ENCODE measurements at regions not wholly inside any gene's neighbourhood (a gene's known extent, or its start where the extent isn't known, plus 50 kb on each side); places are given as distances from the start of the nearest gene placed in this dataset.

DNA sequence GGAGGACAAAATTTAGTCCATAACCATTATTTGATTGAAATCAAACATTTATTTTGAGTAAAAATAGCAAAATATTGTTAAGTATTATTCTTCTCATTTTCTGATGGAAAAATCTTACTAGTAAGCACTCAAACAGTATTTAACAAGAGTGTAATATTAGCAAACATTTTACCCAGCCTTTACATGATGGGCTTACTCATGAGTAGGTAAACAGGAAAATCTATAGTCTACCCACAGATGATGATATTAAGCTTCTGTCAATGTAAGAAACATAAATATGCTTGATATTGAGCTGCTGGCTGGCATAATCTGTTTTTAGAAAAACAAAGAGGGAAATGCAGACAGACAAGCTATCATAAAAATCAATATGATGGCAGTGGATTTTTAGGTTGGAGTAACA lies 418.5 kb upstream of the COX7C start:
- Mint-ChIP-seq H3K36me3 (ENCODE audit: insufficient read depth in 1 of 3, low read depth in 3 of 3) (no peaks in the 10 kb centered on the region), H3K4me1 (no peaks in the 10 kb centered on the region), H3K27me3 (ENCODE audit: low read depth) (no peaks in the 10 kb centered on the region), H3K27ac (no peak overlapping the region), H3K9me3 (no peaks in the 10 kb centered on the region; a peak in 1 of 5 replicates), H3K4me3 (no peak overlapping the region)
- Histone ChIP-seq H3K27me3 (ENCODE audit: insufficient read depth, low read length) (no peaks in the 10 kb centered on the region), H4K91ac (ENCODE audit: insufficient read length, low read depth, low read length) (no peak overlapping the region), H3T11ph (ENCODE audit: low read length) (no peak overlapping the region), H3K56ac (ENCODE audit: insufficient read length, low read depth, low read length) (no peak overlapping the region), H3K4ac (ENCODE audit: low read depth, low read length) (no peak overlapping the region), H3K23ac (ENCODE audit: insufficient read length, low read depth, low read length) (no peak overlapping the region), H3K9ac (ENCODE audit: extremely low read depth, insufficient read length, low read length) (no peak overlapping the region), H3K14ac (ENCODE audit: insufficient read depth, low read length) (no peak overlapping the region), H3K4me1 (ENCODE audit: insufficient read depth, low read length) (no peaks in the 10 kb centered on the region), H2AK5ac (ENCODE audit: insufficient read length, low read length) (no peak overlapping the region), H2BK120ac (ENCODE audit: low read depth, low read length, poor library complexity, severe bottlenecking) (no peak overlapping the region), H3K79me2 (ENCODE audit: insufficient read depth, low read length) (no peaks in the 10 kb centered on the region), H4K5ac (ENCODE audit: insufficient read length, low read depth, low read length) (no peak overlapping the region), H4K8ac (replicated peaks; ENCODE audit: insufficient read length, low read depth, low read length) (no peak overlapping the region), H2BK5ac (ENCODE audit: insufficient read length, low read length) (no peak overlapping the region), H3K23me2 (ENCODE audit: insufficient read length, low read depth, low read length, poor library complexity, severe bottlenecking) (no peaks in the 10 kb centered on the region), H3K27ac (ENCODE audit: insufficient read length, low read depth, low read length) (no peak overlapping the region), H2BK12ac (ENCODE audit: insufficient read length, low read depth, low read length) (no peak overlapping the region), H2BK15ac (ENCODE audit: low read depth, low read length) (no peak overlapping the region), H3K9me3 (ENCODE audit: control insufficient read depth, low read depth, low read length) (no peaks in the 10 kb centered on the region), H2AFZ (ENCODE audit: low read length) (no peak overlapping the region), H2BK20ac (ENCODE audit: low read depth, low read length, poor library complexity, severe bottlenecking) (no peak overlapping the region), H4K20me1 (ENCODE audit: control insufficient read depth, insufficient read depth, insufficient read length) (no peaks in the 10 kb centered on the region), H3K4me2 (ENCODE audit: insufficient read depth, insufficient read length, low read length) (no peak overlapping the region), H3K79me1 (ENCODE audit: insufficient read depth, low read depth, low read length, poor library complexity, severe bottlenecking) (no peaks in the 10 kb centered on the region), H3K18ac (ENCODE audit: insufficient read length, low read depth, low read length) (no peak overlapping the region)
- no peak for DNase-seq
- TF ChIP-seq, protein P1, sequence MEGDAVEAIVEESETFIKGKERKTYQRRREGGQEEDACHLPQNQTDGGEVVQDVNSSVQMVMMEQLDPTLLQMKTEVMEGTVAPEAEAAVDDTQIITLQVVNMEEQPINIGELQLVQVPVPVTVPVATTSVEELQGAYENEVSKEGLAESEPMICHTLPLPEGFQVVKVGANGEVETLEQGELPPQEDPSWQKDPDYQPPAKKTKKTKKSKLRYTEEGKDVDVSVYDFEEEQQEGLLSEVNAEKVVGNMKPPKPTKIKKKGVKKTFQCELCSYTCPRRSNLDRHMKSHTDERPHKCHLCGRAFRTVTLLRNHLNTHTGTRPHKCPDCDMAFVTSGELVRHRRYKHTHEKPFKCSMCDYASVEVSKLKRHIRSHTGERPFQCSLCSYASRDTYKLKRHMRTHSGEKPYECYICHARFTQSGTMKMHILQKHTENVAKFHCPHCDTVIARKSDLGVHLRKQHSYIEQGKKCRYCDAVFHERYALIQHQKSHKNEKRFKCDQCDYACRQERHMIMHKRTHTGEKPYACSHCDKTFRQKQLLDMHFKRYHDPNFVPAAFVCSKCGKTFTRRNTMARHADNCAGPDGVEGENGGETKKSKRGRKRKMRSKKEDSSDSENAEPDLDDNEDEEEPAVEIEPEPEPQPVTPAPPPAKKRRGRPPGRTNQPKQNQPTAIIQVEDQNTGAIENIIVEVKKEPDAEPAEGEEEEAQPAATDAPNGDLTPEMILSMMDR (conservative IDR thresholded peaks at IDR 0.05): no peak

Measured in H9 (cell line).